GM06990 (cell line): ENCODE measurements at regions not wholly inside any gene's neighbourhood (a gene's known extent, or its start where the extent isn't known, plus 50 kb on each side); places are given as distances from the start of the nearest gene placed in this dataset.
"Not testable (repeated sequence)": the region's sequence is repeated elsewhere in the genome, so short reads cannot be mapped to it uniquely, and the experiment has no call there.

Experiments used
- DNase-seq: peaks from one replicate; pipeline ENCODE4 v3.0.0-alpha.2; 2011; ENCODE audit not compliant: insufficient read length; ENCODE audit errors: extremely low read depth
- H3K27me3 ChIP-seq: replicated peaks from 2 replicates; pipeline ENCODE4 v1.6.0; 2011; ENCODE audit warnings: low read length; ENCODE audit not compliant: control insufficient read depth, insufficient read depth
- H3K36me3 ChIP-seq: 2 replicates; pipeline ENCODE4 v1.5.1; 2011; ENCODE audit warnings: low read length; ENCODE audit not compliant: control insufficient read depth, insufficient read depth
- H3K4me3 ChIP-seq: replicated peaks from 2 replicates; pipeline ENCODE4 v1.5.1; 2011; ENCODE audit warnings: low read depth, mild to moderate bottlenecking, control low read depth, low read length
- CTCF ChIP-seq: IDR thresholded peaks from 2 replicates; pipeline ENCODE4 v1.5.1; 2011; ENCODE audit warnings: low read length, control low read depth, mild to moderate bottlenecking, inconsistent platforms; ENCODE audit not compliant: insufficient read depth, poor library complexity, severe bottlenecking

DNA sequence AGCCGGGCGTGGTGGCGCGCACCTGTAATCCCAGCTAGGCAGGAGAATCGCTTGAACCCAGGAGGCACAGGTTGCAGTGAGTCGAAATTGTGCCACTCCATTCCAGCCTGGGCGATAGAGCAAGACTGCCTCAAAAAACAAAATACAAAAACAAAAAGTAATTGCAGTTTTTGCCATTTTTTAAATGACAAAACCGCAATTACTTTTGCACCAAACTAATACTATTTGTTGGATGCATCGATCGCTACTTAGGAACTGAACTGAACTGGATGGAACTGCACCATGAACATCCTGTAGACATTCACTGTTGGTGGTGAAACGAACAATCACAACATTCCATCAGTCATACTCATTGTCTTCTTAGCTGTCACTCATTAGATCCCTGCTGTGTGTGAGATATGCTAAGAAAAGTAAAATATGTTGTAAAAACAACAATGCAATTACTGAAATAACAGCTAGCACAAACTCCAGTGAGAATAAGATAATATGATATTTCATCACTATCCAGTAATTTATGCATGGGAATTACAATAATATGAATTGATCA lies 341.2 kb downstream of the ACTR3B start:
- TF ChIP-seq CTCF, result no peak
- DNase-seq, result no peak
- H3K4me3 ChIP-seq, result no peak overlapping the region
- no peaks in the 10 kb centered on the region for H3K36me3 ChIP-seq
- no peaks in the 10 kb centered on the region for H3K27me3 ChIP-seq

DNA sequence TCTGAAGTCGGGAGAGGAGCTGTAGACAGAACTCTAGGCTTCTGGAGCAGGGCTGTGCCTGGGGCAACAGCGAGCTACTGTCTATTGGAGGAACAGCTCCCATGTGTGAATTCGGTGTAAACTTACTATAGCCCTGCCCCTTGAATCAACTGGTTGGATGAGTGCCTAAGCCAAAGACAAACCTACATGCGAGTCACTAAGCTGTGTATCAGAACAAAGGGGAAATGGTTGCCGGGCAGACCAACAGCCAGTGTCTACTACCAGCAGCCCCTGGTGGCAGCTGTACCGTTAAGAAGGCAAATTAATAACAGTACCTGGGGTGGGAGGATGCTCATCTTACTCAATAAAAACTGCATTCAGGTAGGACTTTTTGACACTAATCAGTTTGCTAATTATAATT lies 343.6 kb downstream of the ACTR3B start:
- Histone ChIP-seq H3K36me3 (no peaks in the 10 kb centered on the region), H3K27me3 (no peaks in the 10 kb centered on the region), H3K4me3 (no peak overlapping the region)
- no peak for DNase-seq
- TF ChIP-seq CTCF, result no peak

DNA sequence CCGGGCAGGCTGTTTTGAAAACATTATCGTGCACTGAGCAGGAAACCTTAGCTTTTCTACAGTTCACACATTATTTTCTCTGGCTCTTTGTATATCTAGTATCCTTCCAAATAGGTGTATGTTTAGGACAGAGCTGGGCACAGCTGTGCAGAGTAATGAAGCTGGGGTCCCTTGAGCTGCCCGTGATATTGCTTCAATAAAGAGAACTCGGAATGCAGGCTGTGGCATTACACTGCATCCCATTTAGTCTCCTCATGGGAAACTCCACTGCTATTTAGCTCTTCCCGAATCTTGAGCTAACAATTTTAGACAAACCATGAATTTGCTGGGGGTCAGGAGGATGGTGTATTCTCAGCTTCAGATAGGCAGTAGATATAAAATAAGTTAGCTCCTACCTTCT lies 348.3 kb downstream of the ACTR3B start:
- Histone ChIP-seq H3K4me3 (no peak overlapping the region), H3K27me3 (no peaks in the 10 kb centered on the region), H3K36me3 (no peaks in the 10 kb centered on the region)
- DNase-seq, result no peak
- TF ChIP-seq CTCF, result no peak

DNA sequence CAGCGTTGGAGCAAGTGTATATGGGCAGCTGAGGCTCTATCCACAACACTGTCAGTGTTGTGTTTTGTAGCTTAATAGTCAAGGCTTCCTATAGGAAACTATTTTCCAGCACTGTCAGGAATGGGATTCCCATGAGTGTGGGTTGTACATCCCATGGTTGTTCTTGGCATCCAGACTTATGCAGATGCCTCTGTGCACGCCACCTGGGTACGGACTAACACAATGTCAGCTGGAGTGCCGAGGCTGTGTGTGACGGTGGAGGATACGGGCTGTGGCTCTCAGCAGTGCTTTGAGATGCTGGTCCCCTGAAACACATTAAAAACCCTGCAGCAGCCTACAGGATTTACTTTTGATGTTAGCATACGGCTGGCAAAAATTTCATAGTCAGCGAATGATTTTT lies 350.0 kb downstream of the ACTR3B start:
- no peaks in the 10 kb centered on the region for H3K27me3 ChIP-seq
- no peak overlapping the region for H3K4me3 ChIP-seq
- TF ChIP-seq CTCF, result no peak
- no peak for DNase-seq
- H3K36me3 ChIP-seq, result no peaks in the 10 kb centered on the region

GRCh38 chr7:153110606-153111005 lies 351.1 kb downstream of the ACTR3B start:
- no peak for TF ChIP-seq CTCF
- Histone ChIP-seq H3K36me3 (no peaks in the 10 kb centered on the region), H3K27me3 (no peaks in the 10 kb centered on the region), H3K4me3 (no peak overlapping the region)
- no peak for DNase-seq

DNA sequence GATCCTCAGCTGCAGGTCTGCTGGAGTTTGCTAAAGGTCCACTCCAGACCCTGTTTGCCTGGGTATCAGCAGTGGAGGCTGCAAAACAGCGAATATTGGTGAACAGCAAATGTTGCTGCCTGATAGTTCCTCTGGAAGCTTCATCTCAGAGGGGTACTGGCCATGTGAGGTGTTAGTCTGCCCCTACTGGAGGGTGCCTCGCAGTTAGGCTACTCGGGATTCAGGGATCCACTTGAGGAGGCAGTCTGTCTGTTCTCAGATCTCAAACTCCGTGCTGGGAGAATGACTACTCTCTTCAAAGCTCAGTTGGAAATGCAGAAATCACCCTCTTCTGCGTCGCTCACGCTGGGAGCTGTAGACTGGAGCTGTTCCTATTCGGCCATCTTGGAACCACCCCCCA lies 362.7 kb downstream of the ACTR3B start:
- not testable (repeated sequence) for H3K36me3 ChIP-seq, H3K4me3 ChIP-seq, H3K27me3 ChIP-seq, DNase-seq
